ENCODE measurements at regions not wholly inside any gene's neighbourhood (a gene's known extent, or its start where the extent isn't known, plus 50 kb on each side); places are given as distances from the start of the nearest gene placed in this dataset.
A peak's percentile ranks its signal among the peaks of the same experiment; 100 is the strongest.

DNA sequence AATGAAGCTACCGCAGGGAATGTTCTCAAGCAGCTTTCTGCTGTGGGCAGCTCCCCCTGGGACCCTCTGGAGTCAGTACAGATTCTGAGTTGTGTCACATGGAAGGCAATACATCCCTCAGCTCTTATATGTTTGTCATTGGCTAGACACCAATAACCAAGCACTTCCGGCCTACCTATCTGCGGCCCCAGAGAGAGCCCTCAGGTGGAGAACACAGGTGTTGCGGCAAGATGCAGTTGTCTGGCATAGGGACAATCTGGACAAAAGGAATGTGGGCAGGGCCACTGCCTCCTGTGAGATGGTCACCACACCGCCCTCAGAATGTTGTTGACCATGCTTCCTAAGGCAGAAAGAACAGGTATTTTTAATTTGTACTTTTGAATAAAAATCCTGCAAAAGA lies 118.7 kb downstream of the BRMS1L start:
- H3K4me2 ChIP-seq (ENCODE audit: low read depth, low read length, poor library complexity, severe bottlenecking) = no peak overlapping the region
- no peaks in the 10 kb centered on the region for H3K27me3 ChIP-seq (ENCODE audit: insufficient read depth, low read length, poor library complexity, severe bottlenecking)
- H3K79me2 ChIP-seq (ENCODE audit: insufficient read depth, low read length) = no peaks in the 10 kb centered on the region
- H2AFZ ChIP-seq (ENCODE audit: low read length) = no peak overlapping the region
- no peaks in the 10 kb centered on the region for H3K9me3 ChIP-seq (ENCODE audit: insufficient read depth, low read depth, low read length)
- no peaks in the 10 kb centered on the region for H4K20me1 ChIP-seq (ENCODE audit: insufficient read depth, low read length, poor library complexity, severe bottlenecking)
- no peak for TF ChIP-seq EZH2phosphoT487 (IDR thresholded peaks at IDR 0.05; ENCODE audit: borderline replicate concordance)
- TF ChIP-seq, protein P1, sequence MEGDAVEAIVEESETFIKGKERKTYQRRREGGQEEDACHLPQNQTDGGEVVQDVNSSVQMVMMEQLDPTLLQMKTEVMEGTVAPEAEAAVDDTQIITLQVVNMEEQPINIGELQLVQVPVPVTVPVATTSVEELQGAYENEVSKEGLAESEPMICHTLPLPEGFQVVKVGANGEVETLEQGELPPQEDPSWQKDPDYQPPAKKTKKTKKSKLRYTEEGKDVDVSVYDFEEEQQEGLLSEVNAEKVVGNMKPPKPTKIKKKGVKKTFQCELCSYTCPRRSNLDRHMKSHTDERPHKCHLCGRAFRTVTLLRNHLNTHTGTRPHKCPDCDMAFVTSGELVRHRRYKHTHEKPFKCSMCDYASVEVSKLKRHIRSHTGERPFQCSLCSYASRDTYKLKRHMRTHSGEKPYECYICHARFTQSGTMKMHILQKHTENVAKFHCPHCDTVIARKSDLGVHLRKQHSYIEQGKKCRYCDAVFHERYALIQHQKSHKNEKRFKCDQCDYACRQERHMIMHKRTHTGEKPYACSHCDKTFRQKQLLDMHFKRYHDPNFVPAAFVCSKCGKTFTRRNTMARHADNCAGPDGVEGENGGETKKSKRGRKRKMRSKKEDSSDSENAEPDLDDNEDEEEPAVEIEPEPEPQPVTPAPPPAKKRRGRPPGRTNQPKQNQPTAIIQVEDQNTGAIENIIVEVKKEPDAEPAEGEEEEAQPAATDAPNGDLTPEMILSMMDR (conservative IDR thresholded peaks at IDR 0.05; ENCODE audit: low read length) = peak; percentile 62
- H3K4me3 ChIP-seq (ENCODE audit: low read length, poor library complexity, severe bottlenecking) = no peak overlapping the region
- H3K36me3 ChIP-seq (ENCODE audit: insufficient read depth, low read length) = no peaks in the 10 kb centered on the region
- H3K9me2 ChIP-seq (replicated peaks; ENCODE audit: low read depth, low read length) = no peaks in the 10 kb centered on the region
- no peak overlapping the region for H3K9ac ChIP-seq (ENCODE audit: low read depth, low read length, poor library complexity, severe bottlenecking)
- no peaks in the 10 kb centered on the region for H3K4me1 ChIP-seq (ENCODE audit: insufficient read depth, low read length, poor library complexity, severe bottlenecking)
- no peaks in the 10 kb centered on the region for H3F3A ChIP-seq (ENCODE audit: low read depth)

DNA sequence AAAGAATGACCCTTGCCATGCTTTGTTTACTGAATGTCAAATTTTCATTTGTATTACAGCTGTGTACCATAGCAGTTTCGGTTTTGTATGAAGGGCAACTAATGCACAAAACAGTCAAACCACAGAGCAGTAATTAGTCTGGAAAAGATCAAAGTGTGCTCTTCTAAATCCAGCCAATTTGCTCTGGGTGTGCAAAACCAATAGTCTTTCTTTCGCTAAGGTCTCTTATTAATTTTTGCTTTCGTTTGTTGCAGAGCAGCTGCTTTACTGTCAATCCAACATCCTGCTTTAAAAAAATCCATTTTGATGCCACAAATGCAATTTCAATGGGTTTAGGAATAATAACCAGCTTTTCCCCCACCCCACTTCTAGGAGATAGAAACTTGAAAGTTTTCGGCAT lies 114.2 kb downstream of the BRMS1L start:
- H3K4me2 ChIP-seq (ENCODE audit: low read depth, low read length, poor library complexity, severe bottlenecking) = peak overlapping the region; percentile 53
- no peaks in the 10 kb centered on the region for H3K4me1 ChIP-seq (ENCODE audit: insufficient read depth, low read length, poor library complexity, severe bottlenecking)
- no peaks in the 10 kb centered on the region for H3K27me3 ChIP-seq (ENCODE audit: insufficient read depth, low read length, poor library complexity, severe bottlenecking)

DNA sequence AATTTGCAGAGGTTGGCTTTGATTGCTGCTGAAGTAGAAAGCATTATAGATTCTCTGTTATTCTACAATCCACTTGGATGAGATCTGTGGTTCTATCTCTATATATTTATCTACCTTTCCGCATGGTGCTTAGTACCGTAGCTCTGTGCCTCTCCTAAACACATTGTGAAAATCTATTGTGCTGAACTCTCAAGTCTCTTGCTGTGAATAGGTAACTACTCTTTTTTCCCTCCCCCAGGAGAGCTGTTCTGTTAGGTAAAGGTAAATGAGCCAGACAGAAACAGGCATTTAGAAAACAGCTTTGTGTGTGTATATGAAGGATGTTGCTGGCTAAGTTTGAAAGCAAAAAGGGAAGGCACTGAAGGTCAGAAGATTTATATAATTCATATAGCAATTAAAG lies 112.6 kb downstream of the BRMS1L start:
- Histone ChIP-seq H2AFZ (ENCODE audit: low read length) (no peak overlapping the region), H3K9me2 (replicated peaks; ENCODE audit: low read depth, low read length) (no peaks in the 10 kb centered on the region), H3K79me2 (ENCODE audit: insufficient read depth, low read length) (no peaks in the 10 kb centered on the region), H4K20me1 (ENCODE audit: insufficient read depth, low read length, poor library complexity, severe bottlenecking) (no peaks in the 10 kb centered on the region), H3F3A (ENCODE audit: low read depth) (no peaks in the 10 kb centered on the region), H3K9me3 (ENCODE audit: insufficient read depth, low read depth, low read length) (no peaks in the 10 kb centered on the region), H3K36me3 (ENCODE audit: insufficient read depth, low read length) (no peaks in the 10 kb centered on the region), H3K9ac (ENCODE audit: low read depth, low read length, poor library complexity, severe bottlenecking) (no peak overlapping the region), H3K4me2 (ENCODE audit: low read depth, low read length, poor library complexity, severe bottlenecking) (no peak overlapping the region), H3K27me3 (ENCODE audit: insufficient read depth, low read length, poor library complexity, severe bottlenecking) (no peaks in the 10 kb centered on the region), H3K4me1 (ENCODE audit: insufficient read depth, low read length, poor library complexity, severe bottlenecking) (no peaks in the 10 kb centered on the region), H3K4me3 (ENCODE audit: low read length, poor library complexity, severe bottlenecking) (no peak overlapping the region)
- TF ChIP-seq, protein P1 (conservative IDR thresholded peaks at IDR 0.05; ENCODE audit: low read length) = no peak
- TF ChIP-seq EZH2phosphoT487 (IDR thresholded peaks at IDR 0.05; ENCODE audit: borderline replicate concordance) = no peak

More for the DNA sequence above, 114.2 kb downstream of the BRMS1L start:
- H3F3A ChIP-seq (ENCODE audit: low read depth) = no peaks in the 10 kb centered on the region
- no peak overlapping the region; the same call in 1 of the 2 replicates for H2AFZ ChIP-seq (ENCODE audit: low read length)
- H3K9me3 ChIP-seq (ENCODE audit: insufficient read depth, low read depth, low read length) = no peaks in the 10 kb centered on the region
- no peak overlapping the region for H3K9ac ChIP-seq (ENCODE audit: low read depth, low read length, poor library complexity, severe bottlenecking)
- H3K9me2 ChIP-seq (replicated peaks; ENCODE audit: low read depth, low read length) = no peaks in the 10 kb centered on the region
- no peaks in the 10 kb centered on the region for H4K20me1 ChIP-seq (ENCODE audit: insufficient read depth, low read length, poor library complexity, severe bottlenecking)
- H3K79me2 ChIP-seq (ENCODE audit: insufficient read depth, low read length) = no peaks in the 10 kb centered on the region
- no peaks in the 10 kb centered on the region for H3K36me3 ChIP-seq (ENCODE audit: insufficient read depth, low read length)
- peak overlapping the region; percentile 44 for H3K4me3 ChIP-seq (ENCODE audit: low read length, poor library complexity, severe bottlenecking)
- TF ChIP-seq, protein P1 (conservative IDR thresholded peaks at IDR 0.05; ENCODE audit: low read length) = no peak
- no peak for TF ChIP-seq EZH2phosphoT487 (IDR thresholded peaks at IDR 0.05; ENCODE audit: borderline replicate concordance)

Data from Loucy (cell line).